Fibroblast of lung (primary cell): ENCODE measurements at regions not wholly inside any gene's neighbourhood (a gene's known extent, or its start where the extent isn't known, plus 50 kb on each side); places are given as distances from the start of the nearest gene placed in this dataset.

Experiments
- CTCF ChIP-seq, 2 donors: IDR thresholded peaks in 1 of 2; conservative IDR thresholded peaks in 1 of 2; 1 replicate in 1 of 2; 2 replicates in 1 of 2; pipeline ENCODE4 v1.5.1; 2011 to 2012; ENCODE audit warnings: low read length in 2 of 2, control low read depth in 1 of 2, inconsistent platforms in 1 of 2, low read depth in 1 of 2, mild to moderate bottlenecking in 1 of 2
- EZH2 ChIP-seq: IDR thresholded peaks from 2 replicates; pipeline ENCODE4 v1.5.1; 2012; ENCODE audit warnings: low read length, control low read depth, mild to moderate bottlenecking; ENCODE audit errors: missing control alignments

GRCh38 chr4:26192899-26193869 lies 127.6 kb upstream of the RBPJ start:
- TF ChIP-seq EZH2 (no peak), CTCF (conservative IDR thresholded peaks at IDR 0.05 in 1 of 2, IDR thresholded peaks at IDR 0.05 in 1 of 2; ENCODE audit: low read depth in 1 of 2, low read length in 2 of 2) (no peak)
